Spleen (tissue), 7 donors: ENCODE measurements at regions not wholly inside any gene's neighbourhood (a gene's known extent, or its start where the extent isn't known, plus 50 kb on each side); places are given as distances from the start of the nearest gene placed in this dataset.

Experiments
- POLR2A ChIP-seq, 3 donors: fragments of 450-650 bp; IDR thresholded peaks; one replicate each; pipeline ENCODE4 v1.5.1; 2017; ENCODE audit warnings: antibody characterized with exemption in 3 of 3, mild to moderate bottlenecking in 1 of 3
- POLR2AphosphoS5 ChIP-seq, 3 donors: sonication (generic); formaldehyde crosslinking; IDR thresholded peaks; one replicate each; pipeline ENCODE4 v1.5.1; 2017; ENCODE audit warnings: antibody characterized with exemption in 3 of 3
- TF ChIP-seq, protein P1 (sequence below), 11 experiments: fragments of 200-600 bp in 7 of 11; fragments of 450-650 bp in 4 of 11; sonication (generic) in 4 of 11; IDR thresholded peaks in 8 of 11; conservative IDR thresholded peaks in 3 of 11; 1 replicate in 7 of 11; 2 replicates in 4 of 11; pipeline versions ENCODE4 v1.4.0 to v1.8.0; 2016 to 2021; ENCODE audit warnings: antibody characterized with exemption in 11 of 11, inconsistent platforms in 4 of 11, mild to moderate bottlenecking in 1 of 11
- donor health status: DM: no; HTN: no; CAD: no; lungs with moderate emphysema.
- donor health status: DM: no; HTN: no; CAD: no.
- donor health status: DM: no; HTN: no; CAD: no.

DNA sequence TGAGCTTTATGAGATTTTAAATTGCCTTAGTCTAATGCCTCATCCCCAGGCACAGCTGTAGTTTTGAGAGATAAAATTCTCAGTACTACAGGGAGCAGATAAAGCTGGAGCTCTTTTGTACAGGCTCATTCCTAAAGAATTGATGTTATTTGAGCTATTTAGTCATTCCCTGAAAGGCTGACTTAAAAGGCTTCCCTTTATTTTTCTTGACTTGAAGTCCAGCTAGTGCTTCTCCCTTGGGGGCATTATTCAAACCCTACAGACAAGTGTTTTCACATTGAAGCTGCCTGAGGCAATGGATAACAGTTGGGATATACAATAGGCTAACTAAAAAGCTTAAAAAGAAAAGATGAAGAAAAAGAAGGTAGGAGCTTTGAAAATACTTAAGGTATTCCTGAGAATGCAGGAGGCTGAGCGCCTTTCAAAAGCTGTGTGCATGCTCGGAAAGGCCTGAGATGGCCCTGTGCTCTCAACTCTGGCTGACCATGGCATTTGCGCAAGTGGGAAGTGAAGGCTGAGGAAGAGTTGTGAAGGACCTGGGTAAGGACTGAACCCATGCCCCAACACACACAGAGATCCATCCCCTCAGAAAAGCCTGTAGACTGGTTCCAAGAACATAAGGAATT is 315.1 kb downstream of the SMOC2 start:
- TF ChIP-seq, protein P1, sequence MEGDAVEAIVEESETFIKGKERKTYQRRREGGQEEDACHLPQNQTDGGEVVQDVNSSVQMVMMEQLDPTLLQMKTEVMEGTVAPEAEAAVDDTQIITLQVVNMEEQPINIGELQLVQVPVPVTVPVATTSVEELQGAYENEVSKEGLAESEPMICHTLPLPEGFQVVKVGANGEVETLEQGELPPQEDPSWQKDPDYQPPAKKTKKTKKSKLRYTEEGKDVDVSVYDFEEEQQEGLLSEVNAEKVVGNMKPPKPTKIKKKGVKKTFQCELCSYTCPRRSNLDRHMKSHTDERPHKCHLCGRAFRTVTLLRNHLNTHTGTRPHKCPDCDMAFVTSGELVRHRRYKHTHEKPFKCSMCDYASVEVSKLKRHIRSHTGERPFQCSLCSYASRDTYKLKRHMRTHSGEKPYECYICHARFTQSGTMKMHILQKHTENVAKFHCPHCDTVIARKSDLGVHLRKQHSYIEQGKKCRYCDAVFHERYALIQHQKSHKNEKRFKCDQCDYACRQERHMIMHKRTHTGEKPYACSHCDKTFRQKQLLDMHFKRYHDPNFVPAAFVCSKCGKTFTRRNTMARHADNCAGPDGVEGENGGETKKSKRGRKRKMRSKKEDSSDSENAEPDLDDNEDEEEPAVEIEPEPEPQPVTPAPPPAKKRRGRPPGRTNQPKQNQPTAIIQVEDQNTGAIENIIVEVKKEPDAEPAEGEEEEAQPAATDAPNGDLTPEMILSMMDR (IDR thresholded peaks at IDR 0.05 in 8 of 11, conservative IDR thresholded peaks at IDR 0.05 in 3 of 11), result no peak
- TF ChIP-seq POLR2A (IDR thresholded peaks at IDR 0.05), result no peak
- TF ChIP-seq POLR2AphosphoS5 (IDR thresholded peaks at IDR 0.05), result no peak
